GM23248 (cell line): ENCODE measurements at regions not wholly inside any gene's neighbourhood (a gene's known extent, or its start where the extent isn't known, plus 50 kb on each side); places are given as distances from the start of the nearest gene placed in this dataset.
"Not testable (repeated sequence)": the region's sequence is repeated elsewhere in the genome, so short reads cannot be mapped to it uniquely, and the experiment has no call there.

Experiments
- EZH2 ChIP-seq: fragments of 200-600 bp; sonication (generic); IDR thresholded peaks from 2 replicates; pipeline ENCODE4 v1.6.1; 2018; ENCODE audit warnings: antibody characterized with exemption, mild to moderate bottlenecking; ENCODE audit not compliant: insufficient read depth, poor library complexity, severe bottlenecking
- EZH2phosphoT487 ChIP-seq: fragments of 200-600 bp; sonication (generic); IDR thresholded peaks from 2 replicates; pipeline ENCODE4 v1.6.1; 2018; ENCODE audit warnings: antibody characterized with exemption, moderate library complexity, mild to moderate bottlenecking, low read depth; ENCODE audit not compliant: insufficient read depth

DNA sequence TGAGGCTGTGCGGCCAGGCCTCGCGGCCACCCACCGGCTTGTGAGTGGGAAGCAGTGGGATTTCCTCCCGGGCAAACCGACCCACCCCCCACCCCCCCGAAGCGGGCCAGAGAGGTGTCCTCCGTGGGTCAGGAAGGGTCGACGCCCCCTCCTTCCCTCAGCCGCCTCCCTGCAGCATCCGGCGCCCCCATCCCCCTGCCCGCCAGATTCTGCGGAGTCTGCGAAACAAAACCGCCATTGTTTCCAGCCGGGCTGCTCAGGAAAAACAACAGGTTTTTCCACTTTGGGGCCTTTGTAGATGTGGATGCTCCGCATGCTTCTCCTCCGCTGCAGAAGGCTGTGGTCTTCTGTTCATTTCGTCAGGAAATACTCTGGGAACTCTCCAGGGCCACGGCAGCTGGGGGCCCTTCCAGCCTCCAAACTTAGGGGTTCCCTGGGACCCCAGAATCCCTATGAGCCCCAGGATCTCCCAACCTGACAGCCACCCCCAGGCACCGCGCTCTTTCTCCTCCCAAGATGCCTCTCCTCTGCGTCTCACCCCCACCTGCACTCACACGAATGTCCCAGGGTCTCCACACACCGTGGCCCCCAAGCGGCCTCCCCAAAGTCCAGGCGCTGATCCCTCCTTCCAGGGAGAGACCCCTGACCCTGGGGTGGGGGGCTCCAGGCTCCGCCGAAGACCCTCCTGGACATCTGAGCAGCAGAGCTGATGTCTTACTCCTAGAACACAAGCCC is 121.2 kb downstream of the NPIPB11 start:
- TF ChIP-seq EZH2phosphoT487, EZH2: not testable (repeated sequence)
